Cardiac muscle cell (in vitro differentiated cells and primary cell): ENCODE measurements at regions not wholly inside any gene's neighbourhood (a gene's known extent, or its start where the extent isn't known, plus 50 kb on each side); places are given as distances from the start of the nearest gene placed in this dataset.
A peak's percentile ranks its signal among the peaks of the same experiment; 100 is the strongest.

Experiments
- DNase-seq, 2 donors: peaks; one replicate each; pipeline versions ENCODE4 v3.0.0 to v3.0.0-alpha.2; 2010 to 2017; ENCODE audit warnings: low read depth in 1 of 2, low spot score in 1 of 2
- H3K27ac ChIP-seq: fragments of 200-600 bp; sonication (generic); 2 replicates; pipeline ENCODE4 v1.5.1; 2016
- H3K27me3 ChIP-seq: fragments of 200-600 bp; sonication (generic); 2 replicates; pipeline ENCODE4 v1.6.0; 2016; ENCODE audit warnings: control low read depth
- H3K36me3 ChIP-seq: fragments of 200-600 bp; sonication (generic); 2 replicates; pipeline ENCODE4 v1.5.1; 2016; ENCODE audit warnings: control low read depth
- H3K4me1 ChIP-seq: fragments of 200-600 bp; sonication (generic); 2 replicates; pipeline ENCODE4 v1.8.1; 2017; ENCODE audit warnings: low read depth, mild to moderate bottlenecking, mixed run types
- H3K4me3 ChIP-seq: fragments of 200-600 bp; sonication (generic); 2 replicates; pipeline ENCODE4 v1.5.1; 2016; ENCODE audit warnings: mild to moderate bottlenecking
- H3K9me3 ChIP-seq: fragments of 200-600 bp; sonication (generic); 2 replicates; pipeline ENCODE4 v1.5.1; 2017; ENCODE audit warnings: low read depth, mild to moderate bottlenecking, control low read depth
- CTCF ChIP-seq: IDR thresholded peaks from 2 replicates; pipeline ENCODE4 v1.5.1; 2012; ENCODE audit warnings: low read depth, mild to moderate bottlenecking, low read length

- no peak overlapping the region for H3K27ac ChIP-seq
- no peaks in the 10 kb centered on the region for H3K4me1 ChIP-seq
- DNase-seq, result peak in 1 of 2 donors; percentile 74
- TF ChIP-seq CTCF, result no peak
- H3K36me3 ChIP-seq, result no peaks in the 10 kb centered on the region
- H3K9me3 ChIP-seq, result no peaks in the 10 kb centered on the region
- no peaks in the 10 kb centered on the region for H3K27me3 ChIP-seq
- H3K4me3 ChIP-seq, result no peak overlapping the region
Observed at GRCh38 chr5:121273833-121274433, 577.7 kb upstream of the FTMT start.

GRCh38 chr5:121279801-121280200 is 571.9 kb upstream of the FTMT start:
- H3K27me3 ChIP-seq, result no peaks in the 10 kb centered on the region
- H3K27ac ChIP-seq, result no peak overlapping the region
- H3K4me1 ChIP-seq, result no peaks in the 10 kb centered on the region
- no peak for DNase-seq
- H3K36me3 ChIP-seq, result no peaks in the 10 kb centered on the region
- H3K9me3 ChIP-seq, result no peaks in the 10 kb centered on the region
- TF ChIP-seq CTCF, result no peak
- H3K4me3 ChIP-seq, result no peak overlapping the region

DNA sequence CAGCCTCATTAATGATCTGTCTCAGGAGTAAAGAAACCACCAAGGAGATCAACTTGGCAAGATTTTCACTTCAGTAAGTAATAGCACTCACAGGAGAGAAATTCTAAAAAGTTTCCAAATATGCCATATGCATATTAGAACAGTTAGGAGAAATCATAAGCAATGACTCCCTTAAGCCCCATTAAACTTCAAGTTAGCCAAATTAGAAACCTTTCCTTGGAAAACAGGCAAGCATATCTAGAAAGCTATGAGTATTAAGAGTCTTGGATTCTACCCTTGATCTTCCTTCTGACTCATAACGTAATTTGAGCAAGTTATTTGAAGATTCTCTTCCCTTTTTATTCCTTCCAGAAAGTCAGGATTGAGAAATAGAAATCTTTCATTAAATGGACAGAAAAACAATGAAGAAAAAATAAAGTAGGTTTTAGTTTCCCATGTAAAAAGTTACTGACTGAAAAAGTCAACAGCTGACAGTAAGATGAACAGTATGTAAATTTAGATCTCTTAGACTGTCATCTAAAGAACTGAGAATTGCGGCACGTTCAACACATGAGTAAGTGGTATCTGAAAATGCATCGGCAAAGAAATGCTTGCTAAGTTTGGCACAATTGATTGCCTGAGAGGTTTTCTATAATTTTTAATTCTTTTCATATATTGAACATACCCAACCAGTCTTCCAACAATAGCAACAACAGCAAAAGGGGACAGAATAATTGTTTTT is 565.7 kb upstream of the FTMT start:
- no peak overlapping the region for H3K4me3 ChIP-seq
- no peaks in the 10 kb centered on the region for H3K27me3 ChIP-seq
- no peak overlapping the region for H3K27ac ChIP-seq

GRCh38 chr5:121288781-121289180 is 562.9 kb upstream of the FTMT start:
- H3K27ac ChIP-seq, result no peak overlapping the region
- no peak for DNase-seq
- H3K9me3 ChIP-seq, result no peaks in the 10 kb centered on the region
- H3K4me3 ChIP-seq, result no peak overlapping the region
- no peak for TF ChIP-seq CTCF
- no peaks in the 10 kb centered on the region for H3K27me3 ChIP-seq
- no peaks in the 10 kb centered on the region for H3K4me1 ChIP-seq
- H3K36me3 ChIP-seq, result no peaks in the 10 kb centered on the region

More for the DNA sequence above, 565.7 kb upstream of the FTMT start:
- no peak for TF ChIP-seq CTCF
- H3K36me3 ChIP-seq, result no peaks in the 10 kb centered on the region
- DNase-seq, result no peak
- no peaks in the 10 kb centered on the region for H3K9me3 ChIP-seq
- no peaks in the 10 kb centered on the region for H3K4me1 ChIP-seq

- no peaks in the 10 kb centered on the region for H3K9me3 ChIP-seq
- H3K4me1 ChIP-seq, result no peaks in the 10 kb centered on the region
- H3K36me3 ChIP-seq, result no peaks in the 10 kb centered on the region
- DNase-seq, result no peak
- no peak overlapping the region for H3K27ac ChIP-seq
- no peak for TF ChIP-seq CTCF
- no peak overlapping the region for H3K4me3 ChIP-seq
- no peaks in the 10 kb centered on the region for H3K27me3 ChIP-seq
Observed at GRCh38 chr5:121292664-121293063, 559.0 kb upstream of the FTMT start.
